ENCODE measurements at regions not wholly inside any gene's neighbourhood (a gene's known extent, or its start where the extent isn't known, plus 50 kb on each side); places are given as distances from the start of the nearest gene placed in this dataset.

- DNase-seq = no peak
Observed at GRCh38 chr2:126990605-126991532, 92.2 kb downstream of the TEX51 start.

DNA sequence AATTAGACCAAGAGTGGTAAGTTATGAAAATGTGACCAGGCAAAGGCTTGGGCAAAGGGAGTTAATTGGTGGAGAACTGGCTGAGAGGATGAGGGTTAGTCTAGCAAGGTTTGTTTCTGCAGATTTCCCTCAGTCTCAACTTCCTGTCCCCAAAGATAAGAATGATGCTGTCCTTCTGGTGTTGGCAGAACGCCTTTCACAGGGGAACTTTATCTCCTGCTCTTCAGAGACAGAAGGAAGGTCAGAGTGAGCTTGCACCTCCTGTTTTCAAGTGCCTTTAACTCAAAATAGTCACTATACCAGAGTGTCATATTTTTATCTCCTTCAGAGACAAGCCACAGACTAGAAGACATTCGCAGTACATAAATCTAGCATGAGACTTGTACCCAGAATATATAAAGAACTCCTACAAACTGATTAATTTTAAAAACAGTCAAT is 95.7 kb downstream of the TEX51 start:
- DNase-seq = no peak

DNA sequence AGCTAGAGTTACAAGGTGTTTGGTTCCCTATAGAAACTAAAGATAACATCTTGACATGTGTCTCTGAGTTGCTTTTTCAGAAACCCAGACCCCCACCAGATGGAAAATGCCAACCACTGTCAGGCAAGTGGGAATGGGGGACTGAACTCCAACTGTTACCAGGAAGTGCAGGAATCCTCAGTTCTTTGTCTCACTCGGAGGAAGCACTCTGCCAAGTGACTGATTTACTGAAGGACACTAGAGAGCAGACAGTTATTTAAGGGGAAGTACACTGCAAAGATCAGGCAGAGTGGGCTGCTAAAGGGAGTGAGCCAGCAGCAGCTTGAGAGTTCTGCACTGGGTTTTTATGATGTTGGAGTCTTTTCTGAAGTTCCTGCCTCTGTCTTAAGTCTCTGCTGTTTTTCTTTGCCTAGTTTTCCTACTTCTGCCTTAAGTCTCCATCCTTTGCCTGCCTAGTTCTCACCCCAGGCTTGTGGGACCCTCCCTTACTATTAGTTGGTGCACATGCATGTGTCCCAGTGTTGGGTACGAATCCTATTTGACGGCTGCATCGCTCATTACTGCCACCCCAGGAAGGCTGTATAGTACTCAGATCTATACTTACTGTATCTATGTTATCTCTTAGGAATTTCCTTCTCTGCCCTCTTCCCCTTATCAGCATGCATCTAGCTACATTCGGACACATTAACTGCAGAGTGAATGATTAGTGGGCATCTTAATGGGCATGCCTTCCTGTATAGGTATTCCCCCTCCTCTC is 97.1 kb downstream of the TEX51 start:
- no peak for DNase-seq

DNA sequence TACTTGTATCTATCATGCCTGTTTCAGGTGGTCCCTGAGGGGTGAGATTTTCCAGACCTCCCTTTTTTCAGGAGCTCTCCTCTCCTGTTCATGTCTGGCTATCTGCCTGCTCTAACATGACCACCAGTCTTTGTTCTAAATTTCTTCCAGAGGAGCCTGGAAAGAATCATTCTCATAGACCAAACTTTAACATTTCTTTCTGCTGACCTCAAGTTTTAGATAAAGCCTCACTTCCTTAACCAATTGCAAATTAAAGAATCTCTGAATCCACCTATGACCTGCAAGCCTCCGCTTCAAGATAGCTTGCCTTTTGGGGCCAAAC is 97.6 kb downstream of the TEX51 start:
- no peak for DNase-seq
